A204.1 (cell line): ENCODE measurements at regions not wholly inside any gene's neighbourhood (a gene's known extent, or its start where the extent isn't known, plus 50 kb on each side); places are given as distances from the start of the nearest gene placed in this dataset.

Experiments
- FAIRE-seq: peaks from 2 replicates; lab custom pipeline; 2012; peaks lifted over from hg19 to GRCh38; lab: Jason Lieb, UNC

DNA sequence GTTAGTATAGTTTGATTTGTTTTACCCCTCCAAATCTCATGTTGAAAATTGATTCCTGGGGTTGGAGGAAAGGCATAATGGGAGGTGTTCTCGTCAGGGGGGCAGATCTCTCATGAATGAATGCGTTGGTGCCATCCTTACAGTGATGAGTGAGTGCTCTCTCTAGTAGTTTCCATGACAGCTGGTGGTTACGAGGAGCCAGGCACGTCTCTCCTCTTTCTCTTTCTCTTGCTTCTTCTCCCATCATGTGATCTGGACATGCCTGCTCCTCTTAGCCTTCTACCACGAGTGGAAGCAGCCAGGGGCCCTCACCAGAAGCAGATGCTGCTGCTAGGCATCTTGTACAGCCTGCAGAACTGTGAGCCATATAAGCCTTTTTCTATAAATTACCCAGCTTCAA, 454.1 kb downstream of the EFNA5 start:
- no peak for FAIRE-seq

DNA sequence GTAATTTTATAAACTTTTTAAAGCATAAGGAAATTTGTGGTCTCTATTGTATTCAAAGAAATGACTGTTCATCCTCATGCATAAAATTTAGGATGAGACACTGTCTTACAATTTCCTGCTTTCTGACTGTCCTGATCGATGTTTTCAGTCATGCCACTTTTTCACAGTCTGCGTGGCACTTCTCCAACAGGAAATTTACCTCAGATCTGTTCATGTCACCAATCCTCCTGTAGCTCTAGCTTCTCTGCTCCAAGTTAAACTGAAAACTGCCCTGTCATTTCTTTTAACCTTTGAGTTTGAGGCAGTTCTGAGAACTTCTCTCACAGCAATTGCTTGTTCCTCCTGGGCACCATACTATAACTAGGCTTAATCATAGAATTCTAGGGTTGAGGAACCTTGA, 455.1 kb downstream of the EFNA5 start:
- FAIRE-seq, result no peak

DNA sequence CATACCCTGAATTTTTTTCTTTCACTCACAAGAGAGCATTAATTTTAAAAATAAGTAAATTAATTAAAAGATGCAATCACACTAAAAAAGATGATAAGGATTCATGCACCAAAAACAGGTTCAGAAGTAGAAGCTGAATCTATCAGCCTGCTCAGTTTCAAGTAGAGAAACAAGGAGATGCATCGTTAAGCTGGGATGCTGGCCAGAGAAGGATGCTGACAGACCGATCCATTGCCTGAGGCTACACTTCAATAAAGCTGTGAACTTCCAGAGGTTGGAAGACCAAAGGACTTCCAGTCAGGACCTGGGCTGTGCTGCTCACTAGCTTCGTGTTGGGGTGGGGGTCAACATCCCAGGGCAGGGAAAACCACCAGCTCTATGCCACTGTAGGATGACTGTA, 457.7 kb downstream of the EFNA5 start:
- no peak for FAIRE-seq

DNA sequence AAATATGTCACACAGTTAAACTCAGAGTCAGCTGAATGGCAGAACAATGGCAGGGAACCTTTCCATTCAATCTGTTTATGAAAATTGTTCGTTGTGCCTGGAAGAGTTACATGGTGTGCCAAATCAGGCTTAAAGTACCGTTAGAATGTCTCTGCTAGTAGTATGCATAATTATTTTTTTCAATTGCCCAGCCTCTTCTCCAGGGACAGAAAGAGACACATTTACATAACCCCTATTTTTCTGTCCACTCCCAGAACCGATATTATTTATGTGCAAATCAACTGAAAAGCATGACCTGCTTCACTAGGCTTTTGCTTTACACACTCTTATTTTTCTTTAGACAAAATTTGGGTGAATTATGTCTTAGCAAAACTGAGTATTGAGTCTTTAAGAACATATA, 459.1 kb downstream of the EFNA5 start:
- no peak for FAIRE-seq

DNA sequence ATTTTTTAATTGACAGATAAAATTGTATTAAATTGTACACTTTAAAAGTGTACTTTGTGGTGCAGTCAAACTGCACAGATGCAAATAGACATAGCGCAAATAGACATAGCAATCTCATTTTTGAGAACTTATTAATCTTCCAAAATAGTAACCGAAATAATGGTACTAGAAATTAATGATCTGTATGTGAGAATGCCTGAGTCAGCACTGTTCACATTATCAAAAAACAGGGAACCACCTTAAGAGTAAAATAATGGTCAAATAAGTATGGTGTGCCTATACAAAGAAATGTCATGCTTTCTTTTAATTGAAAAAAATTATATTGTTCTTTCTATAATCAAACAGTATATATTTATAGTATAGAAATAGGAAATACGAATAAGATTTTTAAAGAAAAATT, 461.9 kb downstream of the EFNA5 start:
- no peak for FAIRE-seq

DNA sequence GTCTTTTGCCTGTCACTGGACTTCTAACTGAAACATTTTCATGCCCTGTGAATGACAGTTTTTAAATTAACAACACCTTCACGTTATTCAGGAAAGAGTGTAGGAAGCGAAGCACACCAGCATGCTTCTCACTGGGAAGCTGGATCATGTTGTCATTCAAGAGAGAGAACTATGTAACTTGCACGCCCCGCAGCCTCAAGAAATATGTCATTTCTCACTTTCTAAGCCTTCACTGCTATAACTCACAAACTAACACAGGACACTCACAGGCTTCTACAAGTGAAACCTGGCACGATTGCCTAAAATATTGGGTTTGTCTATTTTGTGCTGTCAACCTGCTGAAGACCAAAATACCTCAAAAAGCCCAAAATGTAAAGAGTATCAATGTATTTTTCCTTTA, 466.3 kb downstream of the EFNA5 start:
- FAIRE-seq, result no peak

DNA sequence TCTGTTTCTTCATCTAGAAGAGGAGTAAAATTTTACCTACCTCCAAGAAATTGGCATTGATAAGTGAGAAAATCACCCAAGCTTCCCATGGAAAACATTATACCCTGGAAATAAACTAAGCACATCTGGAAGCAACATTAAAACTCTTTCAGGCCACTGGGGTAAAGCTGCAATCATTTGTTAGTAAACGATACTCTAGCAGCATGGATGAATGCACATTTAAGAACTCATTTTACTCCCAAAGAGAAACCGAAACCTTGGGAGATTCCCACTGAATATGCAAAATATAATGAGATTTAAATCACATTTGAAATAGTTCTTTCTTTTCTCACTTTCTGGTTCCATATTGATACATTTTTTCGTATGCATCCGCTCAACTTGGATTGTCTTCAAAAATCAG, 467.5 kb downstream of the EFNA5 start:
- FAIRE-seq, result no peak

DNA sequence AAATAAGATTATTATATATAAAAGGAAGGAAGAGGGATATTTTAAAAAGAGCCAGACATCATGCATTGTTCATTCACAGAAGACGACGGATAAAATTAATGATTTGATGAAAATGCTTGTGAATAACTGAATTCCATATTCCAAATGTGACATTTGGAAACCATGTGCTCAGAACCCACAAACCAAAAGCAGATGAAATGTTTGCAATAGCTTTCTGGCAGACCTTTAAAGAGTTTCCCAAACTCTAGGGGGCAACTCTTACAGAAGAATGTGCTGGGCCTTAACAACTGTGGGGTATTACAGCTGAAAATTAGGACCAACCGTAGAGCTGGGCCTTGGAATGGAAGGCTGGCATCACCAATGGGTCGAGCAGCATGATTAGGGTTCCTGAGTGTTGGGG, 471.0 kb downstream of the EFNA5 start:
- FAIRE-seq, result no peak

DNA sequence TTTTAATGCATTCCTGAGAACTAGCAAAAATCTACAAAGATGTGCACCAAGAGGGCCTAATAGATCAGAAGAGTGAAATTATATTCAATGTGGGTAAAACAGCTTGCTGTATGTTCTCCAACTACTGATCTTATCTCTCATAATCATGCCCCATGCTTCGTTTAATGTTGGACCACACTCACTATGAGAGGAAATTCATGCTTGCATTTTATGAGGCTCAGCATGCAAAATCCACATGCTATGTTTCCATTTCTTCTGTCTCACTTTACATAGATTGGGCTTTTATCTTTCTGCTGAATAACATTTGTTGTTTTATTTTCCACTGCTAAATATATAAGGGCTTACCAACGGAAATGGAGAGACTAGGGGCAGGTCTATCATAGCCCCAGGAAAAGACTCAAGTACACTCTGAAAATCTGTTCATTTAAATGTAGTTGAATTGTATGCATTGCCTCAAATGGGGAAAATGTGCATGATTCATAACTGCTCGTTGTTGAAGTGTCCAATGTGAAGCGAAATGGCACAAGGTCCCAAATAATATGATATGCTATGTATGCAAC, 474.2 kb downstream of the EFNA5 start:
- no peak for FAIRE-seq

DNA sequence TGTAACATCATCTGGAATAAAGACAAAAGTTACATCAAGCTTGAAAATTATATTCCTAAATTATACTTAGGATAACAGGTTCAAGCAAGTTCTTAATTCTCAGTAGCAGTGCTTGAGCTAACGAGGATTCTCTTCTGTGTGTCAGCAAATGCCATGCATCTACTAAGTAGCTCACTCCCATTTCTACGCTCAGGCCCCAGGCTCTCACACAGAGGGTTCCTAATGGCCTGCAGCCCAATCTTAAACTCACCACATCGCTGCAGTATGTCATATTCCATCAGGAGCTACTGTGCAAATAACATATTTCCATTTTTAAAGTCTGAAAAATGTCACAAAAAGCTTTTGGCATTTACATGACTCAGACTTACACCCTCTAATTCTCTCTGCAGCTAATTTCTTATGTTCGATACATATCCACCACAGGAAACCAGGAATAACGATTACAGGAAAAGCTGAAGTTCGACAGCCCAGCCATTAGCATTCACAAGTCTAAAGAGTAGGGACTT, 474.8 kb downstream of the EFNA5 start:
- FAIRE-seq, result no peak

DNA sequence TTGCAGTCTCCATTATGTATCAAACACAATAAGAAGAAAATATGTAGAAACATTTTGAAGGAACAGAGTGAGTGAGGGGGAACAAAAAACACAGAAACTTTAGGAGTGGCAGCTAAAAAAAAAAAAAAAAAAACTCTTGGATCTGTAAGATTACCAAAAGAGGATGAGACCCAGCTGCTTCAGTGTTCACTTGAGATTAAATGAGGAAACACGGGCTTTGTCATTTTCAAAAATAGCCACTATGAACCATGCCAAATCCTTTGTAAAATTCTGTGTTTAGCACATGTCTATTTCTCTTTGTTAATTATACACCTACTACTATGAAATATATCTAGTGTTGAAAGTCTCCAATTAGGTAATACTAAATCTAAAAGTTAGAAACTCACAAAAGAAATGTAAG, 485.9 kb downstream of the EFNA5 start:
- FAIRE-seq, result no peak

DNA sequence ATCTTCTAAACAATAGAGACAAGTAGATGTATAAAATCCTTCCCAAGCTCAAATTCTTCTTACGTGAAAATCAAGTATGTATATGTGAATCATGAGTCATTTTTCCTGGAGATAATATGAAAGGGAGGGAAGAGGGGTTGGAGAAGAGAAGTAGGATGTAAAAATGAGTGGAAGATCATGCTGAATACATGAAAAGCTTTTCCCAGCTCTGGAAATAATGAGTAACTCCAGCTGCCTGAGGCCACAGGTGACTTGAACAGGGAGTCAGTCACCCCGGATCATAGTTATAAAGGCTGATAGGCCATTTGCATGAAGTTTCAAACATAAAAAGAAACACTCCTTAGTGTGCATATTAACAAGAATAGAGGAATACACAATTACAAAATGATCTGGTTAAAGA, 486.7 kb downstream of the EFNA5 start:
- FAIRE-seq, result no peak

DNA sequence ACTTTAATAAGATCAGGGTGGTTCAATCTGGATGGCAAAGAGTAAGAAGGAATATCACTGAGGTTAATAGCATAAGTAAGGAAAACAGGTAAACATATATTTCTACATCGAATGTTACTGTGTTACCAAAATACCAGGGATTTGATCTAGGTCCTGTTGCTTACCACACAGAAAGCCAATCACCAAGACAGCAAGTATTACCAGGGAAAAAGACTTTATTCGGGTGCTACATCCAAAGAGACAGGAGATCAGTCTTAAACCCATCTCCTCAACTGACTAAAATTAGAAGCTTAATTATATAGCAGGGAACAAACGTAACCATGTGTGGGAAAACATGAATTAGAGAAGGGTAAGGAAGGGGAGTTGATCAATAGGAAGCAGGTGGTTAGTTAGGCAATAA, 500.1 kb downstream of the EFNA5 start:
- FAIRE-seq, result no peak

DNA sequence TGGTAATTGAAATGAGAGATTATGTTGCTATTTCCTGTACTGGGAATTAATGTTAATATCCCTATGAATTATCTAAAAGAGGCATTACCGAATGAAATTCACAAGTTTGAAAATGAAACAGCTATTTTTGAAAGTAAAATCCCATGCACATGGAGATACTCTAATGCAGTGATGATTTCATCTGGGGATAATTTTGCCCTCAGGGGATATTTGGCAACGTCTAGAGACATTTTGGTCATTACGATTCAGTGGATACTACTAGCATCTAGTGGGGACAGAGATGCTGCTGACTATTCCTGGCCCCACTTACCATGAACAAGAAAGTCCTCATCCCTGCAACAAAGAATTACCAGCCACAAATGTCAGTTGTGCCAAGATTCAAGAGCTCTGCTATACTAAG, 500.9 kb downstream of the EFNA5 start:
- FAIRE-seq, result no peak

DNA sequence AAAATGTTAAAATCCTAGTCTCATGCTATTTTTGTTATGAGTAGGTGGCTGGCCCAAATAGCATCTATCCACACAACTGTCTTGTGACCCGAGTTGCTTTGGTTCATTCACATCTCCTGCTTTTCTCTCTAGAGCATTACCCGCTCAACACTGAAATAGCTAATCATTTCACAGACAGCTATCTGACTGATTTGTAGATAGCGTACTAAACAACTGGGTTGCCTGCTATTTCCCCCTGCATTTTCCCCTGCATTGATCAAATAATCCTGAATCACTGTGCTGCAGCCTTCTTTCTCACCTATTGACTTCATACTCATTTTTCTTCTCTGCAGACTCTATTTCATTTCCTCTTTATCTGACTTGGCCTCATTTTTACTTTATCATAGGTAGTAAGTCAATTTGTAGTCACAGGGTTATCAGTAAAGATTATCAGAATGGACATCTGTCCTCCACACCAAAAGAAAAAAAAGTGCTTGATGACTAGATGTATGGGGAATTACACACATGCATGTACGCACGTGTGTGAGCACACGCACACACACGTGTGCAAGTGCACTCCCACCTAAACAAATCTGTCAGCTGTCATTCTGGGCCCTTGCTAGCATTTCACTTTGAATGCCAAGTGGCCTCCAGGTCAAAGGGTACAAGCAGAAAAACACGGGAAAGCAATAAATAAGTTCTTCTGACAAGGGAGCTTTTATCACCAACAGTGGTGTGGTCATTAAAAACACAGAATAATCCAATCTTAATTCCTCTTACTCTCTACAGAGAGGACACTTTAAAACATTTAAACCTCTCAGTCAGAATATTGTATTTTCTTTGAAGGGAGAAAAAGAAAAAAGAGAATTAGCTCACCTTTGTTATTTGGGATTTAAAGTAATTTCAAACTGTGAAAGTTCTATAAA, 501.6 kb downstream of the EFNA5 start:
- FAIRE-seq, result no peak

DNA sequence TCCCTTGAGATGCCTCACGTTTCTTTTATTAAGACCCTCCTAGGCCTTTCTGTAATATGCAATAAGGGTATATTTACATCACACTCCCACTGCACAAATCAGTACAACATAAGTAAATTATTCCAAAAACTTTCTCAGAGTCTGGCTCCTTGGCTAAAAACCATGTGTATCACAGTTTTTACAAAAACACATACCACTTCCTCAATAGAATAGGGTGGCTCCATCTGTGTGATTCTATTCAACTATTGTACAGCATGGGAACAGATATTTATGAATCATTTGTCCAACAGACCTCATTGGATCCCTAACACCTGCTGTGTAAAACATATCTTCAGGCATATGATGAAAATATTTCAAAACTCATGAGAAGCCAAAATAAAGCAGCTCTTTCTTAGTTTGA, 502.7 kb downstream of the EFNA5 start:
- FAIRE-seq, result no peak

DNA sequence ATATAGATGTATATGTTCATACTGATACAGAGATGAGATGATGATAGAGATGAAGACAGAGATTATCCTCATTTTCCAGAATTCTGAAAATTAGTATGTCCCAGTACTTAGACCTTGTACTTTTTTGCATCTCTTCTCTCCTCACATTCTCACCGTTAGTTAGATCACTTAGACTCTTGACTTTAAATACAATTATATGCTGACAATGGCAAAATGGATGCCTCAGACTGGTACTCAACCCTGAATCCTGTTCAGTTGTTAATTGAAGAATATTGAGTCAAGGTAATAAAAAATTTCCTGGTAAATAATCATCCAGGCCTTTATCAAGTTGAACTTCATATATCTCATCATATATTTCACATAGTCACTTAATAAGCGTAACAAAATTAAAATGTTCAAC, 505.4 kb downstream of the EFNA5 start:
- FAIRE-seq, result no peak

DNA sequence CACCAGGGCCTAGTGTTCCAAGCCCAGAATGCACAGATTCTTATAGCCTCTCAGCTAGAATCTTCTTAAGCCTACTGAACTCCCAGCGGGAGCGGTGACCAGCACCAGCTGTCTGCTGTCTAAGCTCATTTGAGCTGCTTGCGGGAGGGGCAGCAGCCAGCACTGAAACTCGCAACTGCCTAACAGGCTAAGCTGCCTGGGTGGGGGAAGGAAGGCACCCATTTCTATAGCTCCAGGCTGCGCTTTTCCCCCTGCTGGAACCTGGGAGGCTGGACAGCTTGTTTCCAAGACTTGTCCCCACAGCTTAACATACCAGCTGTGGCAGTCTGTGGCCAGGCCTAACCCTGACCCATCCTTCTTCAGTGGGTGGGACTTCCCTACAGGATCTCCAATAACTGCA, 512.9 kb downstream of the EFNA5 start:
- no peak for FAIRE-seq

DNA sequence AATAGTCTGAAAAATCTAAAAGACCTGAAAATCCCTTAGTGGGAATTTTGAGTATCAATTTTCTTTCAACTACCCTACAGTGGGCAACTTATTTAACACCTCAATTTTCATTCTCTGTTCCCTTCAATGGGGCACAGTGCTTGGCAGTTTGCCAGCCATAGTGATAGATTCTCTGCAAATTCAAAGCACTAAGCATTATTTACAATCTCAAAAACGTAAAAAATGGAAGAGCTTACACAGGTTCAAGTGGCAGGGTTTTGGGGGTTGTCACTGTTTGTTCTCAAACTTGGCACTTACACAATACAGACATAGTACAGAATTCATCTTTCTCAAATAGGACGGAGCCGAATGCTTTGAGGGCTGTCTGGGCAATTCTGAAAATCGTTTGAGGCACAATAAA, 515.0 kb downstream of the EFNA5 start:
- no peak for FAIRE-seq

DNA sequence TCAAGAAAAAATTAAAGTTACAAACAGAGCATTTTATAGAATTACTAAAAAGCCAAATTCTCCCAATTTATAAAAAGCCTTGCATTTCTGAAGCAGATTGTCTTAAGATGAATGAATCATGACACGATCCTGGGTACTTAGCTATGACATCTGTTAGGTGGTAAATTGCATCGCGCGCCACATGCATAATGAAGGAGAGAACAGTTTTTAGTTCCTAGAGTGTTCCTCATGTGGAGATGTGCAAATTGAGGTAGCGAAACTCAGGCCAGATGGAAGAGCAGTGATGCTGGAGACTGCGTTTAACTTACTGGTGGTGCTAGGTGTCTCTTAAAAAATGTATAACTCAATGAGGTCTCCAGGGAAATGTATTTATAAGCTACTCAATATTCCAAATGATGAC, 516.1 kb downstream of the EFNA5 start:
- FAIRE-seq, result no peak

DNA sequence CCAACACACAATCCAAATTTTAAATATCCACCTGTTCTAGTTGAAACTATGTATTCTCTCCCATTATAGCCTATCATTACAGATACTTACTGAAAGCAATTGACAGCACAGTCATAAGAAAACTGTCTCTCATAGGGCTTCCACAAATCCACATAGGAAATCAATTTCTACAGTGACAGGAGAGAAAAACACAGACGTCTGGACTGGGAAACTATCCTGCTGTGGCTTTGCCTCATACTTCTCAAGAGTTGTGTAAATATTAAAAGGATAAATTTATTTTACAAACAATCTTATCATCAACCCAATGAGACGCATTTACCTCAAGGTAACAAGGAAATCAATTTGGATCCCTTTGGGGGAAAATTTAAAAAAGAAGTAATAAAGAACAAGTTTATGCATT, 517.5 kb downstream of the EFNA5 start:
- no peak for FAIRE-seq

DNA sequence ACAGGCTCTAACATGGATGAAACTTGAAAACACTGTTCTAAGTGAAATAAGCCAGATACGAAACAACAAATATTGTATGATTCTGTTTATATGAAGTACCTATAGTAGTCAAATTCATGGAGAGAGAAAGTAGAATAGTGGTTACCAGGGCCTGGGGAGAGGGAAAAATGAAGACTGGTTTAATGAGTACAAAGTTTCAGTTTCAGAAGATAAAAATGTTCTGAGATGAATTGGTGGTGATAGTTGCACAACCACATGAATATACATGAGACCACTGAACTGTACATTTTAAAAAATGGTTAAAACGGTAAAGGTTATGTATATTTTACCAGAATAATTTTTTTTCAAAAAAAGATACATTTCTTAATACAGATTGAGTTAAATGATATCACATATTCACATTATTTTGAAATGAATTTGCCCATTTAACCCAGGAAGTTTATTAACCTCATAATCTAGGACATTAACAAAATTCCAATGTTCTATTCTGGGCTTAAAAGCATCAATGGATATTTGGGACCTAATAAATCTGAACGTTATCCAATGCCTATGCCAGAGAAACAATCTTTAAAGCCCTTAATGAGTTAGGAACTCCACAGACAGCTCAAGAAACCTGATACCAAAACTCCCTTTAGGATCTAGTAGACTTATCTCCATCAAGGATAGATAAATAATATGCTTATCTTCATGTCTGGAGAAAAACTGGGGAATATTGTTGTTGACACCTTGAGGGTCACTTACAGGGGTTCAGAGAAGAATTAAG, 521.3 kb downstream of the EFNA5 start:
- no peak for FAIRE-seq

DNA sequence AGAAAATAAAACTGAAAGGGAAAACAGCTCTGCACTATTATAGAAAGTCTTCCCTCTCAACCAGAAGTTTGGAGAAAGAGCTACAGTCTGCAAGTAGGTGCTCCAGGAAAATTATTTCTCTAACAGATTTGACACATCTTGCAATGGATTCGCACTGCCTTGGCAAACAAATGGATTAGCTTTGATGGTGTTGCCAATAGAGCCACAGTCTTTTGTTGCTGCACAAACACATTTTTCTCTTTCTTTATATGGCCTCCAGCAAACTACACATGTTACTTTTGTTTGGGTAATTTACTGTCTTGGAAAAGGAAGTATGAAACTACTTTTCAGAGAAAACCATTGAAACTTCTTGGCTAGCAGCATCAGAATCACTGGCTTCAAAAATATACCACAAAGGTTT, 523.1 kb downstream of the EFNA5 start:
- FAIRE-seq, result no peak
